SKM-1 treated with dmso at 0.1 percent for 144 hours (cell line): ENCODE measurements at regions not wholly inside any gene's neighbourhood (a gene's known extent, or its start where the extent isn't known, plus 50 kb on each side); places are given as distances from the start of the nearest gene placed in this dataset.

Experiments used
- DNase-seq: peaks from one replicate; lab custom pipeline; 2025; ENCODE audit not compliant: unreplicated experiment; lab: John Stamatoyannopoulos, UW

GRCh38 chr2:100627330-100628300, 64.8 kb downstream of the PDCL3 start:
- DNase-seq, result no peak

GRCh38 chr2:100628506-100628905, 65.7 kb downstream of the PDCL3 start:
- no peak for DNase-seq

- DNase-seq, result no peak
Observed at GRCh38 chr2:100629309-100629708, 66.5 kb downstream of the PDCL3 start.

- DNase-seq, result no peak
Observed at GRCh38 chr2:100630473-100630977, 67.7 kb downstream of the PDCL3 start.

GRCh38 chr2:100632037-100632436, 69.2 kb downstream of the PDCL3 start:
- no peak for DNase-seq

- no peak for DNase-seq
Observed at GRCh38 chr2:100632759-100633158, 70.0 kb downstream of the PDCL3 start.

- no peak for DNase-seq
Observed at GRCh38 chr2:100639588-100640390, 77.0 kb downstream of the PDCL3 start.

GRCh38 chr2:100640431-100641124, 77.8 kb downstream of the PDCL3 start:
- no peak for DNase-seq

- no peak for DNase-seq
Observed at GRCh38 chr2:100641125-100641435, 78.3 kb downstream of the PDCL3 start.

- no peak for DNase-seq
Observed at GRCh38 chr2:100642425-100642824, 79.6 kb downstream of the PDCL3 start.

GRCh38 chr2:100643467-100643866, 80.7 kb downstream of the PDCL3 start:
- DNase-seq, result no peak

GRCh38 chr2:100643906-100644501, 81.2 kb downstream of the PDCL3 start:
- no peak for DNase-seq

GRCh38 chr2:100645695-100646429, 83.1 kb downstream of the PDCL3 start:
- DNase-seq, result no peak

GRCh38 chr2:100647709-100648108, 84.9 kb downstream of the PDCL3 start:
- no peak for DNase-seq

- DNase-seq, result no peak
Observed at GRCh38 chr2:100650151-100650550, 87.4 kb downstream of the PDCL3 start.

- DNase-seq, result no peak
Observed at GRCh38 chr2:100653449-100654035, 90.7 kb downstream of the PDCL3 start.

- no peak for DNase-seq
Observed at GRCh38 chr2:100654611-100655010, 91.8 kb downstream of the PDCL3 start.

- DNase-seq, result no peak
Observed at GRCh38 chr2:100655446-100655845, 92.7 kb downstream of the PDCL3 start.

GRCh38 chr2:100655936-100656534, 93.2 kb downstream of the PDCL3 start:
- DNase-seq, result no peak
